ENCODE measurements at regions not wholly inside any gene's neighbourhood (a gene's known extent, or its start where the extent isn't known, plus 50 kb on each side); places are given as distances from the start of the nearest gene placed in this dataset.
"Not testable (repeated sequence)": the region's sequence is repeated elsewhere in the genome, so short reads cannot be mapped to it uniquely, and the experiment has no call there.

GRCh38 chr1:244326757-244327156 lies 125.0 kb downstream of the ADSS2 start:
- no peak for DNase-seq

GRCh38 chr1:244327533-244327932 lies 124.2 kb downstream of the ADSS2 start:
- DNase-seq, result no peak

GRCh38 chr1:244328476-244328875 lies 123.2 kb downstream of the ADSS2 start:
- DNase-seq, result no peak

GRCh38 chr1:244329591-244330317 lies 122.0 kb downstream of the ADSS2 start:
- DNase-seq, result no peak

- no peak for DNase-seq
Measured at GRCh38 chr1:244330318-244330625, 121.4 kb downstream of the ADSS2 start.

GRCh38 chr1:244332761-244333160 lies 118.9 kb downstream of the ADSS2 start:
- not testable (repeated sequence) for DNase-seq

- not testable (repeated sequence) for DNase-seq
Measured at GRCh38 chr1:244334315-244334714, 117.4 kb downstream of the ADSS2 start.

GRCh38 chr1:244334842-244335241 lies 116.9 kb downstream of the ADSS2 start:
- not testable (repeated sequence) for DNase-seq

GRCh38 chr1:244335456-244335855 lies 116.3 kb downstream of the ADSS2 start:
- DNase-seq, result no peak

GRCh38 chr1:244336232-244336899 lies 115.3 kb downstream of the ADSS2 start:
- DNase-seq, result no peak

GRCh38 chr1:244337839-244338238 lies 113.9 kb downstream of the ADSS2 start:
- DNase-seq, result no peak

- no peak for DNase-seq
Measured at GRCh38 chr1:244339073-244339692, 112.5 kb downstream of the ADSS2 start.

GRCh38 chr1:244339776-244340175 lies 111.9 kb downstream of the ADSS2 start:
- no peak for DNase-seq

- no peak for DNase-seq
Measured at GRCh38 chr1:244340396-244340795, 111.3 kb downstream of the ADSS2 start.

GRCh38 chr1:244341455-244342450 lies 110.0 kb downstream of the ADSS2 start:
- no peak for DNase-seq

GRCh38 chr1:244344001-244344400 lies 107.7 kb downstream of the ADSS2 start:
- DNase-seq, result no peak

- DNase-seq, result no peak
Measured at GRCh38 chr1:244346972-244347618, 104.6 kb downstream of the ADSS2 start.

- DNase-seq, result no peak
Measured at GRCh38 chr1:244347942-244348341, 103.8 kb downstream of the ADSS2 start.

- no peak for DNase-seq
Measured at GRCh38 chr1:244349103-244349531, 102.6 kb downstream of the ADSS2 start.

GRCh38 chr1:244349581-244350001 lies 102.1 kb downstream of the ADSS2 start:
- no peak for DNase-seq

- DNase-seq, result no peak
Measured at GRCh38 chr1:244350027-244350426, 101.7 kb downstream of the ADSS2 start.

GRCh38 chr1:244352156-244352830 lies 99.4 kb downstream of the ADSS2 start:
- DNase-seq, result no peak

Data from CD4-positive, alpha-beta T cell treated with Interleukin-21 for 1 hour (primary cell).